ENCODE measurements at regions not wholly inside any gene's neighbourhood (a gene's known extent, or its start where the extent isn't known, plus 50 kb on each side); places are given as distances from the start of the nearest gene placed in this dataset.

GRCh38 chr1:79549201-79549600 is 542.7 kb upstream of the ADGRL4 start:
- no peak for TF ChIP-seq CTCF (IDR thresholded peaks at IDR 0.05; ENCODE audit: insufficient read depth, low read length, poor library complexity, severe bottlenecking)
- DNase-seq (ENCODE audit: extremely low read depth, insufficient read length) = no peak
- Histone ChIP-seq H3K4me3 (replicated peaks; ENCODE audit: low read depth, low read length) (no peak overlapping the region), H3K36me3 (ENCODE audit: control insufficient read depth, insufficient read depth, low read length) (no peaks in the 10 kb centered on the region), H3K27me3 (replicated peaks; ENCODE audit: control insufficient read depth, insufficient read depth, low read length) (no peaks in the 10 kb centered on the region)

- no peaks in the 10 kb centered on the region for H3K36me3 ChIP-seq (ENCODE audit: control insufficient read depth, insufficient read depth, low read length)
- H3K4me3 ChIP-seq (replicated peaks; ENCODE audit: low read depth, low read length) = no peak overlapping the region
- no peaks in the 10 kb centered on the region for H3K27me3 ChIP-seq (replicated peaks; ENCODE audit: control insufficient read depth, insufficient read depth, low read length)
- TF ChIP-seq CTCF (IDR thresholded peaks at IDR 0.05; ENCODE audit: insufficient read depth, low read length, poor library complexity, severe bottlenecking) = no peak
- DNase-seq (ENCODE audit: extremely low read depth, insufficient read length) = no peak
These were observed 541.0 kb upstream of the ADGRL4 start for GRCh38 chr1:79547514-79547913.

GRCh38 chr1:79543394-79543793 is 536.9 kb upstream of the ADGRL4 start:
- TF ChIP-seq CTCF (IDR thresholded peaks at IDR 0.05; ENCODE audit: insufficient read depth, low read length, poor library complexity, severe bottlenecking) = no peak
- Histone ChIP-seq H3K4me3 (replicated peaks; ENCODE audit: low read depth, low read length) (no peak overlapping the region), H3K36me3 (ENCODE audit: control insufficient read depth, insufficient read depth, low read length) (no peaks in the 10 kb centered on the region), H3K27me3 (replicated peaks; ENCODE audit: control insufficient read depth, insufficient read depth, low read length) (no peaks in the 10 kb centered on the region)
- no peak for DNase-seq (ENCODE audit: extremely low read depth, insufficient read length)

GRCh38 chr1:79539001-79539400 is 532.5 kb upstream of the ADGRL4 start:
- no peaks in the 10 kb centered on the region for H3K27me3 ChIP-seq (replicated peaks; ENCODE audit: control insufficient read depth, insufficient read depth, low read length)
- no peak for DNase-seq (ENCODE audit: extremely low read depth, insufficient read length)
- no peaks in the 10 kb centered on the region for H3K36me3 ChIP-seq (ENCODE audit: control insufficient read depth, insufficient read depth, low read length)
- TF ChIP-seq CTCF (IDR thresholded peaks at IDR 0.05; ENCODE audit: insufficient read depth, low read length, poor library complexity, severe bottlenecking) = no peak
- no peak overlapping the region for H3K4me3 ChIP-seq (replicated peaks; ENCODE audit: low read depth, low read length)

GRCh38 chr1:79532555-79532954 is 526.0 kb upstream of the ADGRL4 start:
- H3K4me3 ChIP-seq (replicated peaks; ENCODE audit: low read depth, low read length) = no peak overlapping the region
- DNase-seq (ENCODE audit: extremely low read depth, insufficient read length) = no peak
- no peak for TF ChIP-seq CTCF (IDR thresholded peaks at IDR 0.05; ENCODE audit: insufficient read depth, low read length, poor library complexity, severe bottlenecking)
- H3K27me3 ChIP-seq (replicated peaks; ENCODE audit: control insufficient read depth, insufficient read depth, low read length) = no peaks in the 10 kb centered on the region
- H3K36me3 ChIP-seq (ENCODE audit: control insufficient read depth, insufficient read depth, low read length) = no peaks in the 10 kb centered on the region

- no peaks in the 10 kb centered on the region for H3K27me3 ChIP-seq (replicated peaks; ENCODE audit: control insufficient read depth, insufficient read depth, low read length)
- H3K4me3 ChIP-seq (replicated peaks; ENCODE audit: low read depth, low read length) = no peak overlapping the region
- no peaks in the 10 kb centered on the region for H3K36me3 ChIP-seq (ENCODE audit: control insufficient read depth, insufficient read depth, low read length)
- TF ChIP-seq CTCF (IDR thresholded peaks at IDR 0.05; ENCODE audit: insufficient read depth, low read length, poor library complexity, severe bottlenecking) = no peak
- no peak for DNase-seq (ENCODE audit: extremely low read depth, insufficient read length)
These were observed 525.3 kb upstream of the ADGRL4 start for GRCh38 chr1:79531790-79532189.

All from GM06990 (cell line).